A549 (cell line): ENCODE measurements at regions not wholly inside any gene's neighbourhood (a gene's known extent, or its start where the extent isn't known, plus 50 kb on each side); places are given as distances from the start of the nearest gene placed in this dataset.

Experiments used
- ATAC-seq, 2 experiments: fragments of 200-7000 bp in 1 of 2; fragments of >200 bp in 1 of 2; cut with Nextera tagmentation in 1 of 2; cut with Tn5 transposase in 1 of 2; 3 replicates each; pipeline versions ENCODE4 v1.8.0 to v1.9.1; 2018 to 2020; ENCODE audit warnings: mild to moderate bottlenecking in 1 of 2, moderate library complexity in 1 of 2
- CTCF ChIA-PET: fragments of 300-600 bp; sonication (Branson Sonifier 250); formaldehyde crosslinking; extraction: SDS; loops from one replicate; lab custom pipeline; 2021; ENCODE audit warnings: antibody characterized with exemption, inconsistent platforms; lab: Yijun Ruan, JAX
- POLR2A ChIA-PET: fragments of 350-600 bp; formaldehyde crosslinking; extraction: SDS; loops from one replicate; lab custom pipeline; 2021; ENCODE audit warnings: antibody characterized with exemption, inconsistent platforms; lab: Yijun Ruan, JAX
- DNase-seq, 2 experiments: peaks; one replicate each; pipeline versions ENCODE4 v3.0.0 to v3.0.0-alpha.2; 2011 to 2016; ENCODE audit warnings: low read depth in 1 of 2, low spot score in 1 of 2
- FAIRE-seq: peaks from 2 replicates; lab custom pipeline; 2011; peaks lifted over from hg19 to GRCh38; lab: Jason Lieb, UNC
- H3K27ac ChIP-seq, 2 experiments: fragments of >200 bp; sonication (Bioruptor Twin); formaldehyde crosslinking; 3 replicates each; pipeline ENCODE4 v1.5.1; 2016 to 2017
- H3K4me1 ChIP-seq: fragments of >200 bp; sonication (Bioruptor Twin); formaldehyde crosslinking; 3 replicates; pipeline ENCODE4 v1.6.1; 2016
- H3K4me2 ChIP-seq: fragments of >200 bp; sonication (Bioruptor Twin); formaldehyde crosslinking; 3 replicates; pipeline ENCODE4 v1.6.1; 2016
- H3K4me3 ChIP-seq: fragments of >200 bp; sonication (Bioruptor Twin); formaldehyde crosslinking; 3 replicates; pipeline ENCODE4 v1.5.1; 2016
- H3K9me3 ChIP-seq: fragments of >200 bp; sonication (Bioruptor Twin); formaldehyde crosslinking; 3 replicates; pipeline ENCODE4 v1.6.1; 2016
- ATOH8 ChIP-seq: fragments of 250-450 bp; sonication (Bioruptor Pico); IDR thresholded peaks from 2 replicates; pipeline ENCODE4 v1.5.0; 2020; ENCODE audit warnings: low read depth, mild to moderate bottlenecking, moderate library complexity
- BCL3 ChIP-seq: fragments of >200 bp; sonication (Bioruptor Twin); formaldehyde crosslinking; IDR thresholded peaks from 3 replicates; pipeline ENCODE4 v1.6.1; 2016
- BHLHE40 ChIP-seq: IDR thresholded peaks from 2 replicates; pipeline ENCODE4 v1.6.1; 2012; ENCODE audit warnings: low read depth, low read length, inconsistent platforms
- CBX2 ChIP-seq: fragments of 200-600 bp; sonication (generic); IDR thresholded peaks from 2 replicates; pipeline ENCODE4 v1.6.1; 2016; ENCODE audit warnings: low read depth, mild to moderate bottlenecking, borderline replicate concordance
- CBX8 ChIP-seq: fragments of 200-600 bp; sonication (generic); IDR thresholded peaks from 2 replicates; pipeline ENCODE4 v1.6.1; 2016
- CEBPB ChIP-seq, 2 experiments: fragments of >200 bp in 1 of 2; sonication (Bioruptor Twin) in 1 of 2; formaldehyde crosslinking in 1 of 2; IDR thresholded peaks; 2 replicates each; pipeline ENCODE4 v1.6.1; 2012 to 2016
- CHD2 ChIP-seq: fragments of 150-350 bp; IDR thresholded peaks from 2 replicates; pipeline ENCODE4 v1.6.1; 2014; ENCODE audit warnings: low read length; ENCODE audit not compliant: partially characterized antibody
- CHD4 ChIP-seq: fragments of 200-600 bp; sonication (generic); IDR thresholded peaks from 2 replicates; pipeline ENCODE4 v1.6.1; 2016; ENCODE audit warnings: antibody characterized with exemption, mild to moderate bottlenecking, borderline replicate concordance
- EHF ChIP-seq: fragments of 250-450 bp; sonication (Bioruptor Pico); IDR thresholded peaks from 2 replicates; pipeline ENCODE4 v1.5.0; 2020; ENCODE audit warnings: mild to moderate bottlenecking
- EHMT2 ChIP-seq: fragments of 200-600 bp; sonication (generic); IDR thresholded peaks from 2 replicates; pipeline ENCODE4 v1.6.1; 2016; ENCODE audit warnings: antibody characterized with exemption, low read depth, mild to moderate bottlenecking, moderate library complexity
- ESRRA ChIP-seq: fragments of 150-350 bp; IDR thresholded peaks from 2 replicates; pipeline ENCODE4 v1.6.1; 2014; ENCODE audit warnings: mild to moderate bottlenecking, low read length, borderline replicate concordance
- GATA3 ChIP-seq: IDR thresholded peaks from 2 replicates; pipeline ENCODE4 v1.6.1; 2012; ENCODE audit warnings: borderline replicate concordance
- HDAC2 ChIP-seq: fragments of 200-600 bp; sonication (generic); IDR thresholded peaks from 2 replicates; pipeline ENCODE4 v1.6.1; 2016
- HOXB5 ChIP-seq: fragments of 250-450 bp; sonication (Bioruptor Pico); IDR thresholded peaks from 2 replicates; pipeline ENCODE4 v1.5.0; 2020; ENCODE audit warnings: mild to moderate bottlenecking, moderate library complexity
- JUN ChIP-seq, 2 experiments: fragments of >200 bp; sonication (Bioruptor Twin); formaldehyde crosslinking; IDR thresholded peaks; 2 replicates in 1 of 2; 3 replicates in 1 of 2; pipeline ENCODE4 v1.6.1; 2016 to 2017
- JUNB ChIP-seq: fragments of >200 bp; sonication (Bioruptor Twin); formaldehyde crosslinking; IDR thresholded peaks from 2 replicates; pipeline ENCODE4 v1.6.1; 2016
- KDM5A ChIP-seq: fragments of 200-600 bp; sonication (generic); IDR thresholded peaks from 2 replicates; pipeline ENCODE4 v1.6.1; 2016; ENCODE audit warnings: antibody characterized with exemption, mild to moderate bottlenecking
- NPAS2 ChIP-seq: fragments of 250-450 bp; sonication (Bioruptor Pico); IDR thresholded peaks from 2 replicates; pipeline ENCODE4 v1.8.0; 2022; ENCODE audit warnings: mild to moderate bottlenecking, moderate library complexity, borderline replicate concordance
- PBX3 ChIP-seq: IDR thresholded peaks from 2 replicates; pipeline ENCODE4 v1.6.1; 2012
- PHF8 ChIP-seq: fragments of 200-600 bp; sonication (generic); IDR thresholded peaks from 2 replicates; pipeline ENCODE4 v1.6.1; 2016; ENCODE audit warnings: low read depth, mild to moderate bottlenecking, antibody characterized with exemption, moderate library complexity, borderline replicate concordance
- POLR2A ChIP-seq: IDR thresholded peaks from 2 replicates; pipeline ENCODE4 v1.6.1; 2012; ENCODE audit warnings: mild to moderate bottlenecking, low read length
- RCOR1 ChIP-seq: fragments of 150-350 bp; IDR thresholded peaks from 2 replicates; pipeline ENCODE4 v1.6.1; 2014; ENCODE audit warnings: antibody characterized with exemption, low read length, low read depth
- RFX5 ChIP-seq: fragments of 450-650 bp; IDR thresholded peaks from 2 replicates; pipeline ENCODE4 v1.7.1; 2014; ENCODE audit warnings: antibody characterized with exemption, mild to moderate bottlenecking, moderate library complexity
- RNF2 ChIP-seq: fragments of 200-600 bp; sonication (generic); IDR thresholded peaks from 2 replicates; pipeline ENCODE4 v1.6.1; 2016; ENCODE audit warnings: low read depth, mild to moderate bottlenecking, antibody characterized with exemption, moderate library complexity, borderline replicate concordance
- TFCP2L1 ChIP-seq: fragments of 250-450 bp; sonication (Bioruptor Pico); IDR thresholded peaks from 2 replicates; pipeline ENCODE4 v1.5.0; 2021; ENCODE audit warnings: mild to moderate bottlenecking
- TP53 ChIP-seq: fragments of 250-450 bp; sonication (Bioruptor Pico); IDR thresholded peaks from 2 replicates; pipeline ENCODE4 v1.5.0; 2021; ENCODE audit warnings: mild to moderate bottlenecking, moderate library complexity
- ZC3H11A ChIP-seq: fragments of 450-650 bp; IDR thresholded peaks from 2 replicates; pipeline ENCODE4 v1.6.1; 2014; ENCODE audit warnings: antibody characterized with exemption, mild to moderate bottlenecking
- WGBS: methylation state at CpG from one replicate; pipeline ENCODE4 v1.1.6; 2017; ENCODE audit errors: missing lambda C conversion rate; 5-methylcytosine and 5-hydroxymethylcytosine counted together
- TF ChIP-seq, protein P1 (sequence below): fragments of 200-600 bp; sonication (generic); IDR thresholded peaks from 2 replicates; pipeline ENCODE4 v1.6.1; 2016; ENCODE audit warnings: antibody characterized with exemption, mild to moderate bottlenecking, moderate library complexity
- TF ChIP-seq, protein P2 (sequence below): IDR thresholded peaks from 2 replicates; pipeline ENCODE4 v1.6.1; 2012; ENCODE audit warnings: low read depth, borderline replicate concordance
- TF ChIP-seq, protein P3 (sequence below): fragments of 150-350 bp; IDR thresholded peaks from 2 replicates; pipeline ENCODE4 v1.6.1; 2014; ENCODE audit warnings: low read depth, mild to moderate bottlenecking, low read length

DNA sequence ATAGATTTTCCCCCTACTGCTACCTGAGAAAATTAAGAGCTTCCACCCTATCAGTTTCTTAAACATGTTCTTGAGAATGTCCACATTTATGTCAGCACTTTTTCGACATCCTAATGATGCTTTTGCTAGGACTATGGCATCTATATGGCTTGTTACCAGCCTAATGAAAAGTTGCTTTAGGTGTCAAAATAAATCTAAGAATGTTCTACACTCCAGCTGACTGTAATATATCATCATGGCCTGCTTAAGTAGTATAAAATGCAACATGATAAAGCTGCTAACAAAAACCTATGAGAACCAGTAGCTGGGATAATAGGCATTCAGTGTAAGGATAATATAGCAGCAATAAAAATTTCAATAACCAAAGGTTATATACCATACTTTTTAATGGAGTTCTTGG, 1983.5 kb upstream of the CELF4 start:
- H3K9me3 ChIP-seq: no peaks in the 10 kb centered on the region
- no peak overlapping the region for H3K4me2 ChIP-seq
- DNase-seq (no peak), ATAC-seq (no peak), FAIRE-seq (no peak)
- no peak overlapping the region for H3K4me3 ChIP-seq
- no peak for TF ChIP-seq NPAS2 (CRISPR knock-in tag)
- TF ChIP-seq, protein P1, sequence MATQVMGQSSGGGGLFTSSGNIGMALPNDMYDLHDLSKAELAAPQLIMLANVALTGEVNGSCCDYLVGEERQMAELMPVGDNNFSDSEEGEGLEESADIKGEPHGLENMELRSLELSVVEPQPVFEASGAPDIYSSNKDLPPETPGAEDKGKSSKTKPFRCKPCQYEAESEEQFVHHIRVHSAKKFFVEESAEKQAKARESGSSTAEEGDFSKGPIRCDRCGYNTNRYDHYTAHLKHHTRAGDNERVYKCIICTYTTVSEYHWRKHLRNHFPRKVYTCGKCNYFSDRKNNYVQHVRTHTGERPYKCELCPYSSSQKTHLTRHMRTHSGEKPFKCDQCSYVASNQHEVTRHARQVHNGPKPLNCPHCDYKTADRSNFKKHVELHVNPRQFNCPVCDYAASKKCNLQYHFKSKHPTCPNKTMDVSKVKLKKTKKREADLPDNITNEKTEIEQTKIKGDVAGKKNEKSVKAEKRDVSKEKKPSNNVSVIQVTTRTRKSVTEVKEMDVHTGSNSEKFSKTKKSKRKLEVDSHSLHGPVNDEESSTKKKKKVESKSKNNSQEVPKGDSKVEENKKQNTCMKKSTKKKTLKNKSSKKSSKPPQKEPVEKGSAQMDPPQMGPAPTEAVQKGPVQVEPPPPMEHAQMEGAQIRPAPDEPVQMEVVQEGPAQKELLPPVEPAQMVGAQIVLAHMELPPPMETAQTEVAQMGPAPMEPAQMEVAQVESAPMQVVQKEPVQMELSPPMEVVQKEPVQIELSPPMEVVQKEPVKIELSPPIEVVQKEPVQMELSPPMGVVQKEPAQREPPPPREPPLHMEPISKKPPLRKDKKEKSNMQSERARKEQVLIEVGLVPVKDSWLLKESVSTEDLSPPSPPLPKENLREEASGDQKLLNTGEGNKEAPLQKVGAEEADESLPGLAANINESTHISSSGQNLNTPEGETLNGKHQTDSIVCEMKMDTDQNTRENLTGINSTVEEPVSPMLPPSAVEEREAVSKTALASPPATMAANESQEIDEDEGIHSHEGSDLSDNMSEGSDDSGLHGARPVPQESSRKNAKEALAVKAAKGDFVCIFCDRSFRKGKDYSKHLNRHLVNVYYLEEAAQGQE: no peak
- TF ChIP-seq KDM5A: no peak
- no peak for TF ChIP-seq EHF (CRISPR knock-in tag)
- TF ChIP-seq HOXB5 (CRISPR knock-in tag): no peak
- TF ChIP-seq BCL3: no peak
- no peak for TF ChIP-seq RFX5
- no peak for TF ChIP-seq ATOH8 (CRISPR knock-in tag)
- no peak for TF ChIP-seq BHLHE40
- no peak for TF ChIP-seq HDAC2
- TF ChIP-seq, protein P2, sequence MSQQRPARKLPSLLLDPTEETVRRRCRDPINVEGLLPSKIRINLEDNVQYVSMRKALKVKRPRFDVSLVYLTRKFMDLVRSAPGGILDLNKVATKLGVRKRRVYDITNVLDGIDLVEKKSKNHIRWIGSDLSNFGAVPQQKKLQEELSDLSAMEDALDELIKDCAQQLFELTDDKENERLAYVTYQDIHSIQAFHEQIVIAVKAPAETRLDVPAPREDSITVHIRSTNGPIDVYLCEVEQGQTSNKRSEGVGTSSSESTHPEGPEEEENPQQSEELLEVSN: no peak
- no peak for TF ChIP-seq CHD2
- TF ChIP-seq, protein P3, sequence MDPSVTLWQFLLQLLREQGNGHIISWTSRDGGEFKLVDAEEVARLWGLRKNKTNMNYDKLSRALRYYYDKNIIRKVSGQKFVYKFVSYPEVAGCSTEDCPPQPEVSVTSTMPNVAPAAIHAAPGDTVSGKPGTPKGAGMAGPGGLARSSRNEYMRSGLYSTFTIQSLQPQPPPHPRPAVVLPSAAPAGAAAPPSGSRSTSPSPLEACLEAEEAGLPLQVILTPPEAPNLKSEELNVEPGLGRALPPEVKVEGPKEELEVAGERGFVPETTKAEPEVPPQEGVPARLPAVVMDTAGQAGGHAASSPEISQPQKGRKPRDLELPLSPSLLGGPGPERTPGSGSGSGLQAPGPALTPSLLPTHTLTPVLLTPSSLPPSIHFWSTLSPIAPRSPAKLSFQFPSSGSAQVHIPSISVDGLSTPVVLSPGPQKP: no peak
- no peak for TF ChIP-seq TP53 (CRISPR knock-in tag)
- TF ChIP-seq CBX2: no peak
- no peak for TF ChIP-seq ZC3H11A
- no peak for TF ChIP-seq PHF8
- no peak for TF ChIP-seq EHMT2
- H3K27ac ChIP-seq: no peak overlapping the region
- POLR2A ChIA-PET: no interaction called here
- WGBS: 68% methylated on average over 1 of the region's 1 CpG
- no peaks in the 10 kb centered on the region for H3K4me1 ChIP-seq
- CTCF ChIA-PET: no interaction called here

GRCh38 chr18:39531659-39532058, 1966.1 kb upstream of the CELF4 start:
- no peak overlapping the region for H3K27ac ChIP-seq
- no peak for FAIRE-seq
- no peak overlapping the region for H3K4me3 ChIP-seq
- no peaks in the 10 kb centered on the region for H3K4me1 ChIP-seq
- no peak for ATAC-seq
- DNase-seq: no peak
- no peak overlapping the region for H3K4me2 ChIP-seq
- WGBS: 84% methylated on average over 5 of the region's 5 CpGs
- H3K9me3 ChIP-seq: no peaks in the 10 kb centered on the region
- POLR2A ChIA-PET: no interaction called here
- CTCF ChIA-PET: no interaction called here
- TF ChIP-seq ESRRA: no peak
- TF ChIP-seq BHLHE40: no peak
- TF ChIP-seq CHD2: no peak
- TF ChIP-seq CHD4: no peak
- no peak for TF ChIP-seq EHMT2
- no peak for TF ChIP-seq RCOR1
- TF ChIP-seq, protein P2: no peak
- TF ChIP-seq CBX8: no peak
- TF ChIP-seq KDM5A: no peak
- TF ChIP-seq TFCP2L1 (CRISPR knock-in tag): no peak
- TF ChIP-seq JUNB: no peak
- TF ChIP-seq JUN (IDR thresholded peaks at IDR 0.05): no peak
- TF ChIP-seq GATA3: no peak
- TF ChIP-seq CEBPB (IDR thresholded peaks at IDR 0.05): no peak
- no peak for TF ChIP-seq PBX3
- TF ChIP-seq RNF2: no peak
- TF ChIP-seq POLR2A: no peak
